NCI-H82 treated with DMSO at 0.1 percent for 48 hours (cell line): ENCODE measurements at regions not wholly inside any gene's neighbourhood (a gene's known extent, or its start where the extent isn't known, plus 50 kb on each side); places are given as distances from the start of the nearest gene placed in this dataset.

Experiments
- DNase-seq: peaks from one replicate; lab custom pipeline; 2025; ENCODE audit not compliant: unreplicated experiment; lab: John Stamatoyannopoulos, UW

- no peak for DNase-seq
Observed at GRCh38 chr6:111957623-111958315, 84.5 kb upstream of the FYN start.

- no peak for DNase-seq
Observed at GRCh38 chr6:111958534-111958933, 85.3 kb upstream of the FYN start.

- DNase-seq: no peak
Observed at GRCh38 chr6:111959766-111960165, 86.5 kb upstream of the FYN start.

GRCh38 chr6:111967131-111967530 lies 86.8 kb upstream of the CCN6 start:
- no peak for DNase-seq

GRCh38 chr6:111970426-111970825 lies 83.5 kb upstream of the CCN6 start:
- DNase-seq: no peak

- DNase-seq: no peak
Observed at GRCh38 chr6:111971181-111971841, 82.6 kb upstream of the CCN6 start.

GRCh38 chr6:111971866-111972532 lies 81.9 kb upstream of the CCN6 start:
- DNase-seq: no peak

GRCh38 chr6:111972745-111973117 lies 81.2 kb upstream of the CCN6 start:
- no peak for DNase-seq

- DNase-seq: no peak
Observed at GRCh38 chr6:111973118-111973761, 80.7 kb upstream of the CCN6 start.

GRCh38 chr6:111973927-111974639 lies 79.8 kb upstream of the CCN6 start:
- no peak for DNase-seq

GRCh38 chr6:111975466-111975865 lies 78.4 kb upstream of the CCN6 start:
- DNase-seq: no peak

GRCh38 chr6:111976139-111976538 lies 77.8 kb upstream of the CCN6 start:
- no peak for DNase-seq

GRCh38 chr6:111978532-111979149 lies 75.3 kb upstream of the CCN6 start:
- no peak for DNase-seq

- no peak for DNase-seq
Observed at GRCh38 chr6:111979633-111980032, 74.3 kb upstream of the CCN6 start.

- DNase-seq: no peak
Observed at GRCh38 chr6:111980143-111980542, 73.8 kb upstream of the CCN6 start.

- DNase-seq: no peak
Observed at GRCh38 chr6:111980971-111981840, 72.7 kb upstream of the CCN6 start.

- DNase-seq: no peak
Observed at GRCh38 chr6:111982681-111983080, 71.2 kb upstream of the CCN6 start.

- no peak for DNase-seq
Observed at GRCh38 chr6:111983193-111983592, 70.7 kb upstream of the CCN6 start.

GRCh38 chr6:111984081-111984480 lies 69.8 kb upstream of the CCN6 start:
- DNase-seq: no peak
